ENCODE measurements at regions not wholly inside any gene's neighbourhood (a gene's known extent, or its start where the extent isn't known, plus 50 kb on each side); places are given as distances from the start of the nearest gene placed in this dataset.
"Not testable (repeated sequence)": the region's sequence is repeated elsewhere in the genome, so short reads cannot be mapped to it uniquely, and the experiment has no call there.

GRCh38 chr18:64384101-64384500, 235.2 kb upstream of the LINC00305 start:
- DNase-seq: no peak

- DNase-seq: peak; percentile 5
Observed at GRCh38 chr18:64380117-64380516, 231.2 kb upstream of the LINC00305 start.

GRCh38 chr18:64379662-64380061, 230.8 kb upstream of the LINC00305 start:
- no peak for DNase-seq

GRCh38 chr18:64377446-64377845, 228.6 kb upstream of the LINC00305 start:
- no peak for DNase-seq

- DNase-seq: no peak
Observed at GRCh38 chr18:64372850-64373249, 224.0 kb upstream of the LINC00305 start.

- not testable (repeated sequence) for DNase-seq
Observed at GRCh38 chr18:64369830-64370440, 221.0 kb upstream of the LINC00305 start.

GRCh38 chr18:64365106-64365505, 216.2 kb upstream of the LINC00305 start:
- no peak for DNase-seq

GRCh38 chr18:64337673-64338072, 188.8 kb upstream of the LINC00305 start:
- no peak for DNase-seq

- no peak for DNase-seq
Observed at GRCh38 chr18:64337018-64337417, 188.1 kb upstream of the LINC00305 start.

- no peak for DNase-seq
Observed at GRCh38 chr18:64334748-64335147, 185.9 kb upstream of the LINC00305 start.

- DNase-seq: no peak
Observed at GRCh38 chr18:64333584-64333983, 184.7 kb upstream of the LINC00305 start.

- DNase-seq: no peak
Observed at GRCh38 chr18:64332835-64333234, 183.9 kb upstream of the LINC00305 start.

GRCh38 chr18:64331419-64331818, 182.5 kb upstream of the LINC00305 start:
- DNase-seq: no peak

GRCh38 chr18:64330931-64331330, 182.0 kb upstream of the LINC00305 start:
- no peak for DNase-seq

GRCh38 chr18:64330161-64330560, 181.3 kb upstream of the LINC00305 start:
- DNase-seq: peak; percentile 41

- no peak for DNase-seq
Observed at GRCh38 chr18:64322189-64322588, 173.3 kb upstream of the LINC00305 start.

- DNase-seq: no peak
Observed at GRCh38 chr18:64318547-64318946, 169.7 kb upstream of the LINC00305 start.

- DNase-seq: no peak
Observed at GRCh38 chr18:64311859-64312258, 163.0 kb upstream of the LINC00305 start.

GRCh38 chr18:64295839-64296238, 147.0 kb upstream of the LINC00305 start:
- no peak for DNase-seq

- DNase-seq: no peak
Observed at GRCh38 chr18:64294967-64295366, 146.1 kb upstream of the LINC00305 start.

GRCh38 chr18:64288432-64288831, 139.5 kb upstream of the LINC00305 start:
- no peak for DNase-seq

- DNase-seq: no peak
Observed at GRCh38 chr18:64287926-64288325, 139.0 kb upstream of the LINC00305 start.

GRCh38 chr18:64283059-64283458, 134.2 kb upstream of the LINC00305 start:
- DNase-seq: no peak

GRCh38 chr18:64278026-64278425, 129.1 kb upstream of the LINC00305 start:
- DNase-seq: no peak

- DNase-seq: peak; percentile 79
Observed at GRCh38 chr18:64276311-64277090, 127.6 kb upstream of the LINC00305 start.

Measured in GDM1 (cell line).